ENCODE measurements at regions not wholly inside any gene's neighbourhood (a gene's known extent, or its start where the extent isn't known, plus 50 kb on each side); places are given as distances from the start of the nearest gene placed in this dataset.

DNA sequence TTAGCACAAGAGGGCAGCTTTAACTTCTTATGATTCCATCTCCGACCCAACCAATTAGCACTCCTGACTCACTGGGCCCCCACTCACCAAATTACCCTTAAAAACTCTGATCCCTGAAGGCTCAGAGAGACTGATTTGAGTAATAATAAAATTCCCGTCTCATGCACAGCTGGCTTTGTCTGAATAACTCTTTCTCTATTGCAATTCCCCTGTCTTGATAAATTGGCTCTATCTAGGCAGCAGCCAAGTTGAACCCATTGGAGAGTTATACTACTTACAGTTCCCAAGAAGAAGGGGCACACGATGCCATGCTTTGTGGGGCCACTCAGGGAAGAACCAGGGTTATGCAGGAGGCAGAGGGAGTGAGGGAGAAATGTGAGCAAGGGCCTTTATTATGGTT lies 632.8 kb downstream of the TSN start:
- CTCF ChIA-PET: no interaction called here
- TF ChIP-seq, protein P1, sequence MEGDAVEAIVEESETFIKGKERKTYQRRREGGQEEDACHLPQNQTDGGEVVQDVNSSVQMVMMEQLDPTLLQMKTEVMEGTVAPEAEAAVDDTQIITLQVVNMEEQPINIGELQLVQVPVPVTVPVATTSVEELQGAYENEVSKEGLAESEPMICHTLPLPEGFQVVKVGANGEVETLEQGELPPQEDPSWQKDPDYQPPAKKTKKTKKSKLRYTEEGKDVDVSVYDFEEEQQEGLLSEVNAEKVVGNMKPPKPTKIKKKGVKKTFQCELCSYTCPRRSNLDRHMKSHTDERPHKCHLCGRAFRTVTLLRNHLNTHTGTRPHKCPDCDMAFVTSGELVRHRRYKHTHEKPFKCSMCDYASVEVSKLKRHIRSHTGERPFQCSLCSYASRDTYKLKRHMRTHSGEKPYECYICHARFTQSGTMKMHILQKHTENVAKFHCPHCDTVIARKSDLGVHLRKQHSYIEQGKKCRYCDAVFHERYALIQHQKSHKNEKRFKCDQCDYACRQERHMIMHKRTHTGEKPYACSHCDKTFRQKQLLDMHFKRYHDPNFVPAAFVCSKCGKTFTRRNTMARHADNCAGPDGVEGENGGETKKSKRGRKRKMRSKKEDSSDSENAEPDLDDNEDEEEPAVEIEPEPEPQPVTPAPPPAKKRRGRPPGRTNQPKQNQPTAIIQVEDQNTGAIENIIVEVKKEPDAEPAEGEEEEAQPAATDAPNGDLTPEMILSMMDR (IDR thresholded peaks at IDR 0.05; ENCODE audit: low read depth, low read length): no peak
- no peaks in the 10 kb centered on the region for H3K27me3 ChIP-seq (ENCODE audit: control insufficient read depth, insufficient read depth, low read length)
- no peak overlapping the region for H3K4me3 ChIP-seq (ENCODE audit: low read depth, low read length)
- peaks cover 13% of the 10 kb centered on the region for H3K9me3 ChIP-seq (ENCODE audit: control insufficient read depth, insufficient read depth, low read length)
- POLR2A ChIA-PET: no interaction called here
- DNase-seq (ENCODE audit: low read depth, low spot score): no peak
- no peak overlapping the region for H3K27ac ChIP-seq (ENCODE audit: low read depth, low read length)

GRCh38 chr2:122389694-122390093 lies 634.2 kb downstream of the TSN start:
- no peaks in the 10 kb centered on the region for H3K27me3 ChIP-seq (ENCODE audit: control insufficient read depth, insufficient read depth, low read length)
- TF ChIP-seq, protein P1 (IDR thresholded peaks at IDR 0.05; ENCODE audit: low read depth, low read length): no peak
- H3K9me3 ChIP-seq (ENCODE audit: control insufficient read depth, insufficient read depth, low read length): peaks cover 14% of the 10 kb centered on the region
- no peak for DNase-seq (ENCODE audit: low read depth, low spot score)
- no peak overlapping the region for H3K4me3 ChIP-seq (ENCODE audit: low read depth, low read length)
- ChIA-PET CTCF (no interaction called here), POLR2A (no interaction called here)
- H3K27ac ChIP-seq (ENCODE audit: low read depth, low read length): no peak overlapping the region

- no peak for DNase-seq (ENCODE audit: low read depth, low spot score)
- peaks cover 16% of the 10 kb centered on the region for H3K9me3 ChIP-seq (ENCODE audit: control insufficient read depth, insufficient read depth, low read length)
- POLR2A ChIA-PET: no interaction called here
- TF ChIP-seq, protein P1 (IDR thresholded peaks at IDR 0.05; ENCODE audit: low read depth, low read length): no peak
- H3K4me3 ChIP-seq (ENCODE audit: low read depth, low read length): no peak overlapping the region
- no peak overlapping the region for H3K27ac ChIP-seq (ENCODE audit: low read depth, low read length)
- CTCF ChIA-PET: no interaction called here
- H3K27me3 ChIP-seq (ENCODE audit: control insufficient read depth, insufficient read depth, low read length): no peaks in the 10 kb centered on the region
These were observed 635.0 kb downstream of the TSN start for GRCh38 chr2:122390406-122390805.

DNA sequence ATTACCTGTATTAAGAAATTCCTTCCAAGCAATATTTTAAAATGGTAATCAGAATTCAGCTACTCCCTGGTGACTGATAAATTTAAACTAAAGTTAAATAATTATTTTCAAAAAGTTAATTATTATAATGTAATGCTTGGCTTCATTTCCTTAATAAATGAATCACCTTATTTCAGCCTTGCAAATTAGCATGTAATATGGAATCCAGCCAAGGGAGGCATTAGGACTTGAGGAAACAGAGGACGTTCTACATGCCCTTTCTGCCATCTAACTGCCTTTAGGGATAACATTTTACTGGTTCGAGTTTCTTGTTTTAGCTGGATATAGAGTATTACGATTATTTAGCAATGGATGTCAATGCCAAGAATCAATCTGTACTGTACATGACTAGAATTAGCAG lies 636.3 kb downstream of the TSN start:
- no peak overlapping the region for H3K4me3 ChIP-seq (ENCODE audit: low read depth, low read length)
- TF ChIP-seq, protein P1 (IDR thresholded peaks at IDR 0.05; ENCODE audit: low read depth, low read length): no peak
- DNase-seq (ENCODE audit: low read depth, low spot score): no peak
- ChIA-PET CTCF (no interaction called here), POLR2A (no interaction called here)
- no peak overlapping the region for H3K27ac ChIP-seq (ENCODE audit: low read depth, low read length)
- peaks cover 12% of the 10 kb centered on the region for H3K9me3 ChIP-seq (ENCODE audit: control insufficient read depth, insufficient read depth, low read length)
- H3K27me3 ChIP-seq (ENCODE audit: control insufficient read depth, insufficient read depth, low read length): no peaks in the 10 kb centered on the region

DNA sequence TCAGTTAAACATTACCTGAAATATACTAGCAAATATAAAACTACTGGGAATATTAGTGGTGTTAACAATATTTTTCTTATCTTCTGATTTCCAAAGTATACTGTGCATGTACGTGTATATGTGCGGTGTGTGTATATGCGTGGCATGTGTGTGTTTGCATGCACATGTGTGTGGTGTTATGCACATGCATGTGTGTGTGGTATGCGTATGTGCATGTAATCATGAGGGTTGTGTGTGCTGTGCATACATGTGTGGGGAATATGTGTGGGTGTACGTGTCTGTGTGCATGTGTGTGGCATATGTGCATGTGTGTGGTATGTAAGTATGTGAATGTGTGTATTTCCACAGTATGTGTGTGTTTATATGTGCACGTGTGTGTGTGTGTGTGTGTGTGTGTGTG lies 640.2 kb downstream of the TSN start:
- Histone ChIP-seq H3K27me3 (ENCODE audit: control insufficient read depth, insufficient read depth, low read length) (no peaks in the 10 kb centered on the region), H3K27ac (ENCODE audit: low read depth, low read length) (no peak overlapping the region), H3K4me3 (ENCODE audit: low read depth, low read length) (no peak overlapping the region), H3K9me3 (ENCODE audit: control insufficient read depth, insufficient read depth, low read length) (peaks cover 11% of the 10 kb centered on the region; the same call in 1 of the 2 replicates)
- CTCF ChIA-PET: no interaction called here
- POLR2A ChIA-PET: no interaction called here
- TF ChIP-seq, protein P1 (IDR thresholded peaks at IDR 0.05; ENCODE audit: low read depth, low read length): no peak
- no peak for DNase-seq (ENCODE audit: low read depth, low spot score)
